ENCODE measurements at regions not wholly inside any gene's neighbourhood (a gene's known extent, or its start where the extent isn't known, plus 50 kb on each side); places are given as distances from the start of the nearest gene placed in this dataset.

GRCh38 chr16:79312502-79312901 lies 288.0 kb downstream of the MAF start:
- DNase-seq (ENCODE audit: low spot score) = no peak
- in situ Hi-C loops (cut with MboI; ENCODE audit: low pct_unique_long_range_greater_than_20kb, low sequenced_read_pairs, unreplicated experiment) = no loop called here
- no peak for TF ChIP-seq CTCF (IDR thresholded peaks at IDR 0.05; ENCODE audit: extremely low read depth, insufficient read depth, missing control alignments)

GRCh38 chr16:79310710-79311109 lies 289.8 kb downstream of the MAF start:
- DNase-seq (ENCODE audit: low spot score) = no peak
- in situ Hi-C loops (cut with MboI; ENCODE audit: low pct_unique_long_range_greater_than_20kb, low sequenced_read_pairs, unreplicated experiment) = no loop called here
- TF ChIP-seq CTCF (IDR thresholded peaks at IDR 0.05; ENCODE audit: extremely low read depth, insufficient read depth, missing control alignments) = no peak

GRCh38 chr16:79309606-79310005 lies 290.9 kb downstream of the MAF start:
- TF ChIP-seq CTCF (IDR thresholded peaks at IDR 0.05; ENCODE audit: extremely low read depth, insufficient read depth, missing control alignments) = no peak
- in situ Hi-C loops (cut with MboI; ENCODE audit: low pct_unique_long_range_greater_than_20kb, low sequenced_read_pairs, unreplicated experiment) = no loop called here
- no peak for DNase-seq (ENCODE audit: low spot score)

GRCh38 chr16:79307214-79307613 lies 293.3 kb downstream of the MAF start:
- no peak for DNase-seq (ENCODE audit: low spot score)
- in situ Hi-C loops (cut with MboI; ENCODE audit: low pct_unique_long_range_greater_than_20kb, low sequenced_read_pairs, unreplicated experiment) = no loop called here
- no peak for TF ChIP-seq CTCF (IDR thresholded peaks at IDR 0.05; ENCODE audit: extremely low read depth, insufficient read depth, missing control alignments)

GRCh38 chr16:79305074-79305473 lies 295.5 kb downstream of the MAF start:
- in situ Hi-C loops (cut with MboI; ENCODE audit: low pct_unique_long_range_greater_than_20kb, low sequenced_read_pairs, unreplicated experiment) = no loop called here
- no peak for DNase-seq (ENCODE audit: low spot score)
- TF ChIP-seq CTCF (IDR thresholded peaks at IDR 0.05; ENCODE audit: extremely low read depth, insufficient read depth, missing control alignments) = no peak

- no peak for TF ChIP-seq CTCF (IDR thresholded peaks at IDR 0.05; ENCODE audit: extremely low read depth, insufficient read depth, missing control alignments)
- in situ Hi-C loops (cut with MboI; ENCODE audit: low pct_unique_long_range_greater_than_20kb, low sequenced_read_pairs, unreplicated experiment) = no loop called here
- DNase-seq (ENCODE audit: low spot score) = no peak
Observed at GRCh38 chr16:79303959-79304387, 296.6 kb downstream of the MAF start.

- DNase-seq (ENCODE audit: low spot score) = no peak
- in situ Hi-C loops (cut with MboI; ENCODE audit: low pct_unique_long_range_greater_than_20kb, low sequenced_read_pairs, unreplicated experiment) = no loop called here
- TF ChIP-seq CTCF (IDR thresholded peaks at IDR 0.05; ENCODE audit: extremely low read depth, insufficient read depth, missing control alignments) = no peak
Observed at GRCh38 chr16:79303206-79303605, 297.3 kb downstream of the MAF start.

All from GM13977 (cell line).